ENCODE measurements at regions not wholly inside any gene's neighbourhood (a gene's known extent, or its start where the extent isn't known, plus 50 kb on each side); places are given as distances from the start of the nearest gene placed in this dataset.

DNA sequence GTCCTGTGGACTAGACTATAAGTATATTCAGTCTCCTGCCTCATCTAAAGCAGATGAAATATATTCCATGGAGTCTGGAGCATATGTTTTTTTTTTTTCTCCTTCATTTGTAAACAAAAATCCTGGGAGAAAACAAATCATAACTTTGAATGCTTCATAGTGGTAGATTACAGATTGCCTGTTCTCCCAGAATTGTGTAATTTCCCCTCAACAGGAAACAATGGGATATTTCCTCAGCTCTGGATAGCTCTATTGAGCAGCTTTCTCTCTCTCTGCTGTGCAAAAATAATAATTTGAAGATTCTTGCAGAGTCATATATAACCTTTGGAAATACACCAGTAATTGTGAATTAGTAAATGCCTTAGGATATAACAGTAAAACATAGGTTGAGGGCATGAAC lies 1406.6 kb upstream of the ACVR2A start:
- DNase-seq (ENCODE audit: low read depth in 1 of 2, low spot score in 1 of 2), result no peak
- H3K27ac ChIP-seq (replicated peaks), result no peak overlapping the region
- no peaks in the 10 kb centered on the region for H3K27me3 ChIP-seq (ENCODE audit: insufficient read depth, poor library complexity, severe bottlenecking)
- TF ChIP-seq SPI1 (IDR thresholded peaks at IDR 0.05; ENCODE audit: borderline replicate concordance, low read depth) (no peak), REST (IDR thresholded peaks at IDR 0.05; ENCODE audit: insufficient replicate concordance, low read depth) (no peak)
- no peak overlapping the region for H3K4me3 ChIP-seq (replicated peaks; ENCODE audit: insufficient read depth, low read length)

DNA sequence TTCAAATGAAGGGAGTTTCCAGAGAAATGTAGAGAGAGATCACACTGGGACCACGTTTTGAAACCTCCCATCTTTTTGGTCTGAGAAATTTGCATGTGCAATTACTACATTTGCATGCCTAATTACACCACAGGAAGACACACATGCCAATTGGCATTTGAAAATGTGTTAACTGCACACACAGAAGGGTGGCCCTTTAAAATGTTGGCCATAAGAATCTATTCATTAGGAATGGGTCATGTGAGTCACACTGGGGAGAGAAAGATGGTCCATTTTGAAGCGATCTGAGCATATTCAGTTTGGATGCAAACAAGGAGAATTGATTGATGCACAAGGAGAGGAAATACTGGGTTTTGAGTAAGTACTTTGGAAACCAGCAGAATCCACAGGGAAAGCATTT lies 1407.1 kb upstream of the ACVR2A start:
- Histone ChIP-seq H3K27me3 (ENCODE audit: insufficient read depth, poor library complexity, severe bottlenecking) (no peaks in the 10 kb centered on the region), H3K27ac (replicated peaks) (no peak overlapping the region), H3K4me3 (replicated peaks; ENCODE audit: insufficient read depth, low read length) (no peak overlapping the region)
- no peak for TF ChIP-seq REST (IDR thresholded peaks at IDR 0.05; ENCODE audit: insufficient replicate concordance, low read depth)
- no peak for TF ChIP-seq GABPA (IDR thresholded peaks at IDR 0.05; ENCODE audit: low read depth)
- no peak for TF ChIP-seq SPI1 (IDR thresholded peaks at IDR 0.05; ENCODE audit: borderline replicate concordance, low read depth)
- TF ChIP-seq CTCF (IDR thresholded peaks at IDR 0.05; ENCODE audit: insufficient read depth, low read length), result no peak
- no peak for TF ChIP-seq POLR2AphosphoS5 (IDR thresholded peaks at IDR 0.05; ENCODE audit: low read depth)
- DNase-seq (ENCODE audit: low read depth in 1 of 2, low spot score in 1 of 2), result no peak

- no peaks in the 10 kb centered on the region for H3K27me3 ChIP-seq (ENCODE audit: insufficient read depth, poor library complexity, severe bottlenecking)
- no peak overlapping the region for H3K27ac ChIP-seq (replicated peaks)
- no peak overlapping the region for H3K4me3 ChIP-seq (replicated peaks; ENCODE audit: insufficient read depth, low read length)
- no peak for TF ChIP-seq POLR2AphosphoS5 (IDR thresholded peaks at IDR 0.05; ENCODE audit: low read depth)
- TF ChIP-seq REST (IDR thresholded peaks at IDR 0.05; ENCODE audit: insufficient replicate concordance, low read depth), result no peak
- no peak for TF ChIP-seq GABPA (IDR thresholded peaks at IDR 0.05; ENCODE audit: low read depth)
- TF ChIP-seq SPI1 (IDR thresholded peaks at IDR 0.05; ENCODE audit: borderline replicate concordance, low read depth), result no peak
- TF ChIP-seq CTCF (IDR thresholded peaks at IDR 0.05; ENCODE audit: insufficient read depth, low read length), result no peak
- no peak for DNase-seq (ENCODE audit: low read depth in 1 of 2, low spot score in 1 of 2)
Measured at GRCh38 chr2:146433116-146433875, 1411.5 kb upstream of the ACVR2A start.

All from HL-60 (cell line).